ENCODE measurements at regions not wholly inside any gene's neighbourhood (a gene's known extent, or its start where the extent isn't known, plus 50 kb on each side); places are given as distances from the start of the nearest gene placed in this dataset.

GRCh38 chr18:60804415-60804814 lies 431.8 kb upstream of the MC4R start:
- in situ Hi-C loops (cut with MboI) = no loop called here

More at GRCh38 chr18:60804415-60804814, 431.8 kb upstream of the MC4R start:
- 0% methylated on average over 3 of the region's 3 CpGs for WGBS (ENCODE audit: insufficient coverage, low coverage, missing lambda C conversion rate)
- CTCF ChIA-PET (ENCODE audit: low intra/inter-chr PET ratio) = no interaction called here
- no peaks in the 10 kb centered on the region for H3K9me1 ChIP-seq (ENCODE audit: control insufficient read depth, insufficient read depth, low read length)
- H3K79me2 ChIP-seq (ENCODE audit: control insufficient read depth, insufficient read depth, low read length) = no peaks in the 10 kb centered on the region
- DNase-seq (ENCODE audit: extremely low read depth in 1 of 4, low spot score in 3 of 4) = no peak
- FAIRE-seq = no peak
- H3K27me3 ChIP-seq (ENCODE audit: control insufficient read depth in 2 of 2, insufficient read depth in 2 of 2, low read length in 2 of 2) = no peaks in the 10 kb centered on the region
- H3K9me3 ChIP-seq (replicated peaks; ENCODE audit: control insufficient read depth, insufficient read depth, low read depth, low read length) = no peaks in the 10 kb centered on the region
- TF ChIP-seq JUND (IDR thresholded peaks at IDR 0.05; ENCODE audit: borderline replicate concordance, low read depth, low read length) (no peak), JUND (tag; IDR thresholded peaks at IDR 0.05; ENCODE audit: borderline replicate concordance, low read depth, low read length) (no peak), KDM4B (IDR thresholded peaks at IDR 0.05; ENCODE audit: borderline replicate concordance in 2 of 2, low read depth in 1 of 2) (no peak), ZNF311 (CRISPR knock-in tag; IDR thresholded peaks at IDR 0.05) (no peak), NR1H2 (CRISPR knock-in tag; IDR thresholded peaks at IDR 0.05) (no peak), RBM22 (IDR thresholded peaks at IDR 0.05; ENCODE audit: low read depth, low read length, poor library complexity, severe bottlenecking) (no peak), ETS1 (conservative IDR thresholded peaks at IDR 0.05; ENCODE audit: control insufficient read depth, low read depth, low read length) (no peak), ZNF551 (CRISPR knock-in tag; IDR thresholded peaks at IDR 0.05) (no peak), COPS2 (conservative IDR thresholded peaks at IDR 0.05) (no peak), E2F8 (IDR thresholded peaks at IDR 0.05; ENCODE audit: low read depth, partially characterized antibody) (no peak), CHD2 (IDR thresholded peaks at IDR 0.05; ENCODE audit: low read depth, low read length) (no peak), CREB5 (CRISPR knock-in tag; IDR thresholded peaks at IDR 0.05) (no peak), SETDB1 (IDR thresholded peaks at IDR 0.05; ENCODE audit: low read length) (no peak), EGR1 (conservative IDR thresholded peaks at IDR 0.05) (no peak), SLC30A9 (CRISPR knock-in tag; IDR thresholded peaks at IDR 0.05) (no peak), ZFPM2 (CRISPR knock-in tag; IDR thresholded peaks at IDR 0.05) (no peak), ATF4 (CRISPR knock-in tag; IDR thresholded peaks at IDR 0.05) (no peak), ETV5 (CRISPR knock-in tag; IDR thresholded peaks at IDR 0.05; ENCODE audit: low read depth) (no peak), ZKSCAN8 (CRISPR knock-in tag; IDR thresholded peaks at IDR 0.05) (no peak)
- H3K4me3 ChIP-seq = no peak overlapping the region
- no peak overlapping the region for H3K9ac ChIP-seq (ENCODE audit: insufficient read depth in 1 of 2, low read depth in 2 of 2, low read length in 2 of 2)
- POLR2A ChIA-PET = no interaction called here
- no peak overlapping the region for H3K27ac ChIP-seq (ENCODE audit: extremely low read depth, low read depth, low read length)
- ATAC-seq = no peak
- no TSS peak for BruUV-seq (replicated peaks)
- H3K4me2 ChIP-seq (ENCODE audit: insufficient read depth, low read length) = no peak overlapping the region
- no peaks in the 10 kb centered on the region for H3K36me3 ChIP-seq (ENCODE audit: control insufficient read depth, insufficient read depth, low read length)
- intact Hi-C loops (cut with micrococcal nuclease) = no loop called here
- H4K20me1 ChIP-seq (replicated peaks; ENCODE audit: control insufficient read depth, insufficient read depth, low read length) = no peaks in the 10 kb centered on the region
- H3K4me1 ChIP-seq (replicated peaks in 1 of 2; ENCODE audit: control insufficient read depth in 2 of 2, insufficient read depth in 2 of 2, low read length in 2 of 2) = no peaks in the 10 kb centered on the region
- no peak overlapping the region for H2AFZ ChIP-seq (ENCODE audit: low read depth, low read length)
